Ishikawa (cell line): ENCODE measurements at regions not wholly inside any gene's neighbourhood (a gene's known extent, or its start where the extent isn't known, plus 50 kb on each side); places are given as distances from the start of the nearest gene placed in this dataset.

Experiments used
- CEBPB ChIP-seq: IDR thresholded peaks from 2 replicates; pipeline ENCODE4 v1.6.1; 2012
- CREB1 ChIP-seq: IDR thresholded peaks from 2 replicates; pipeline ENCODE4 v1.6.1; 2012; ENCODE audit warnings: low read depth
- EGR1 ChIP-seq: IDR thresholded peaks from 2 replicates; pipeline ENCODE4 v1.6.1; 2012
- EP300 ChIP-seq: IDR thresholded peaks from 2 replicates; pipeline ENCODE4 v1.6.1; 2012; ENCODE audit warnings: borderline replicate concordance
- FOXM1 ChIP-seq: IDR thresholded peaks from 2 replicates; pipeline ENCODE4 v1.6.1; 2012; ENCODE audit warnings: low read depth, borderline replicate concordance
- MAX ChIP-seq: IDR thresholded peaks from 2 replicates; pipeline ENCODE4 v1.6.1; 2012
- NFIC ChIP-seq: IDR thresholded peaks from 2 replicates; pipeline ENCODE4 v1.6.1; 2012
- RAD21 ChIP-seq: IDR thresholded peaks from 2 replicates; pipeline ENCODE4 v1.6.1; 2012; ENCODE audit warnings: low read depth
- TAF1 ChIP-seq: IDR thresholded peaks from 2 replicates; pipeline ENCODE4 v1.6.1; 2012; ENCODE audit warnings: low read depth, mild to moderate bottlenecking
- TCF12 ChIP-seq: IDR thresholded peaks from 2 replicates; pipeline ENCODE4 v1.6.1; 2012; ENCODE audit warnings: low read depth
- TEAD4 ChIP-seq: IDR thresholded peaks from 2 replicates; pipeline ENCODE4 v1.6.1; 2012
- USF1 ChIP-seq: IDR thresholded peaks from 2 replicates; pipeline ENCODE4 v1.6.1; 2012
- YY1 ChIP-seq: IDR thresholded peaks from 2 replicates; pipeline ENCODE4 v1.6.1; 2012; ENCODE audit warnings: low read depth
- ZBTB7A ChIP-seq: IDR thresholded peaks from 2 replicates; pipeline ENCODE4 v1.6.1; 2012; ENCODE audit warnings: low read depth
- TF ChIP-seq, protein P1 (sequence below): IDR thresholded peaks from 2 replicates; pipeline ENCODE4 v1.6.1; 2012; ENCODE audit warnings: low read depth, mild to moderate bottlenecking

- TF ChIP-seq EGR1 (no peak), USF1 (no peak), TAF1 (no peak), RAD21 (no peak), ZBTB7A (no peak), NFIC (no peak), YY1 (no peak), CEBPB (no peak), EP300 (no peak), MAX (no peak), TEAD4 (no peak), FOXM1 (no peak), TCF12 (no peak), CREB1 (no peak)
- TF ChIP-seq, protein P1, sequence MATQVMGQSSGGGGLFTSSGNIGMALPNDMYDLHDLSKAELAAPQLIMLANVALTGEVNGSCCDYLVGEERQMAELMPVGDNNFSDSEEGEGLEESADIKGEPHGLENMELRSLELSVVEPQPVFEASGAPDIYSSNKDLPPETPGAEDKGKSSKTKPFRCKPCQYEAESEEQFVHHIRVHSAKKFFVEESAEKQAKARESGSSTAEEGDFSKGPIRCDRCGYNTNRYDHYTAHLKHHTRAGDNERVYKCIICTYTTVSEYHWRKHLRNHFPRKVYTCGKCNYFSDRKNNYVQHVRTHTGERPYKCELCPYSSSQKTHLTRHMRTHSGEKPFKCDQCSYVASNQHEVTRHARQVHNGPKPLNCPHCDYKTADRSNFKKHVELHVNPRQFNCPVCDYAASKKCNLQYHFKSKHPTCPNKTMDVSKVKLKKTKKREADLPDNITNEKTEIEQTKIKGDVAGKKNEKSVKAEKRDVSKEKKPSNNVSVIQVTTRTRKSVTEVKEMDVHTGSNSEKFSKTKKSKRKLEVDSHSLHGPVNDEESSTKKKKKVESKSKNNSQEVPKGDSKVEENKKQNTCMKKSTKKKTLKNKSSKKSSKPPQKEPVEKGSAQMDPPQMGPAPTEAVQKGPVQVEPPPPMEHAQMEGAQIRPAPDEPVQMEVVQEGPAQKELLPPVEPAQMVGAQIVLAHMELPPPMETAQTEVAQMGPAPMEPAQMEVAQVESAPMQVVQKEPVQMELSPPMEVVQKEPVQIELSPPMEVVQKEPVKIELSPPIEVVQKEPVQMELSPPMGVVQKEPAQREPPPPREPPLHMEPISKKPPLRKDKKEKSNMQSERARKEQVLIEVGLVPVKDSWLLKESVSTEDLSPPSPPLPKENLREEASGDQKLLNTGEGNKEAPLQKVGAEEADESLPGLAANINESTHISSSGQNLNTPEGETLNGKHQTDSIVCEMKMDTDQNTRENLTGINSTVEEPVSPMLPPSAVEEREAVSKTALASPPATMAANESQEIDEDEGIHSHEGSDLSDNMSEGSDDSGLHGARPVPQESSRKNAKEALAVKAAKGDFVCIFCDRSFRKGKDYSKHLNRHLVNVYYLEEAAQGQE: no peak
Measured at GRCh38 chr9:21546949-21547348, 64.8 kb upstream of the IFNE start.

DNA sequence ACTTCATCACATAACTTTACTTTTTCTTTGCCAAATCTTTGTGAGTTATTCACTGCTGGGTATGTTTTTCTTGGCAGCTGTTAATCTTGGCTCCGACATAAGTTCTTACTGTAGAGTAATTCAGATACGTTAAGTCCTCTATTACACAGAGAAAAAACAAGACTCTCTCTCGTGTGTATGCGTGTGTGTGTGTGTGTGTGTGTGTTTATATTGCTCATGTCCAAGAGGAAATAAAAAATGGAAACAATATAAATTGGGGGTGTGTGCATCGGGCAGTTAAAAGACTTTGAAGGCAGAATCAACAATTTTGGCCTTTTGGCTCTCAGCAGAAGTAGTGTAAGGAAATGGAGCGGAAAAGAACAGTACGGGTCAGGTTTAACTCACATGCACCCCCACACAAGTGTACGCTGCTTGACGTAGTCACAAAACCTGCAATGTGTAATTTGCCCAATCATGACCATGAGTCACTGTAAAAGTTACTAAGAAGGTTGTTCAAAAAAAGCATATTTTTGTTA, 67.2 kb upstream of the IFNE start:
- TF ChIP-seq TAF1 (no peak), NFIC (peak; percentile 88)

DNA sequence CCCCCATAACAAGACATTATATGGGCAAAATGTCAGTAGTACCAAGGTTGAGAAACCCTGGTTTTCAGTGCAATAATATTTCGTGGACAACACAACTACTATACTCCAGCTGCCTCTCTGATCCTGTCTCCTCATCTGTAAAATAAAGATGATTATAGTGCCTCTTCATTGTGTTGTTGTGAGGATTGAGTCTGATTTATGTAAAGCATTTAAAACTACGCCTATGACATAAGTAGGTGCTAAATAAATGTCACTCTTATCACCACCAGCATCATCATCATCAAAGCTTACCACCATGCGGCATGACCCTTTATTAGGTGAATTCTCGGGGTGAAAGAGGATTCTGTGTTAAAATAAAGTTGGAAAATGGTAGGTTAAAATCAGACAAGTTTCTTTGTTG, 67.8 kb upstream of the IFNE start:
- TF ChIP-seq, protein P1: no peak
- TF ChIP-seq TCF12 (no peak), MAX (no peak), TEAD4 (no peak)

DNA sequence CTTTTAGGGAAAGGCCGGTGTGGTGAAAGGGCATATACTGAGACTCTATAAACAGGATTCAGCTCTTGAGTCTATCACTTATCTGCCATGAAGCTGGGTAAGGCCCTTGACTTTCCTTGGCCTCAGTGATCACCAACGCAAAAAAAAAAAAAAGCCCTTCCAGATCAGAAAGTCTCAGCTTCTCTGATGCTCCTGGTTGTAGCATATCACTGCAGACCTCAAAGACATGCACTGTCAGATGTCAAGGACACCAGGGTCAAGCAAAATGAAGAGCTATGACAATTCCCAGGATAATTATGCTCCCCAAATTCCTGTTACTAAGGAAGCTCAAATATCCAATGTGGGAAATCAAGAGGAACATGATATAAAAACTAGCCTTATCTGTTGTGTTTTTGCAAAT, 68.3 kb upstream of the IFNE start:
- TF ChIP-seq TEAD4 (no peak), FOXM1 (no peak), EGR1 (no peak), TAF1 (no peak), CREB1 (no peak), NFIC (no peak), USF1 (no peak), CEBPB (no peak), ZBTB7A (no peak), RAD21 (no peak)
- TF ChIP-seq, protein P1: no peak

- TF ChIP-seq YY1 (no peak), NFIC (no peak), ZBTB7A (no peak), CREB1 (no peak), TCF12 (no peak), USF1 (no peak), FOXM1 (no peak), EGR1 (no peak), TEAD4 (no peak), EP300 (no peak), CEBPB (no peak), MAX (no peak), RAD21 (no peak), TAF1 (no peak)
- TF ChIP-seq, protein P1: no peak
Measured at GRCh38 chr9:21551401-21551800, 69.3 kb upstream of the IFNE start.
